NB4 (cell line): ENCODE measurements at regions not wholly inside any gene's neighbourhood (a gene's known extent, or its start where the extent isn't known, plus 50 kb on each side); places are given as distances from the start of the nearest gene placed in this dataset.

Source experiments
- CTCF ChIP-seq: IDR thresholded peaks from one replicate; pipeline ENCODE4 v1.5.1; 2012; ENCODE audit warnings: low read depth, low read length
- MAX ChIP-seq: IDR thresholded peaks from 2 replicates; pipeline ENCODE4 v1.6.1; 2011; ENCODE audit warnings: low read depth, low read length
- POLR2A ChIP-seq: IDR thresholded peaks from 2 replicates; pipeline ENCODE4 v1.6.1; 2011; ENCODE audit warnings: mild to moderate bottlenecking; ENCODE audit not compliant: insufficient read length; ENCODE audit errors: extremely low read depth

- TF ChIP-seq CTCF (no peak), POLR2A (no peak), MAX (no peak)
Measured at GRCh38 chr12:13489246-13489645, 292.7 kb downstream of the EMP1 start.
